ENCODE measurements at regions not wholly inside any gene's neighbourhood (a gene's known extent, or its start where the extent isn't known, plus 50 kb on each side); places are given as distances from the start of the nearest gene placed in this dataset.

GRCh38 chr16:35440875-35441274 lies 1981.5 kb downstream of the TP53TG3F start:
- Mint-ChIP-seq H3K4me1 (ENCODE audit: low read depth) (no peaks in the 10 kb centered on the region), H3K27me3 (ENCODE audit: low read depth) (no peaks in the 10 kb centered on the region), H3K4me3 (no peak overlapping the region), H3K27ac (no peak overlapping the region), H3K9me3 (peaks cover 50% of the 10 kb centered on the region), H3K36me3 (ENCODE audit: low read depth) (no peaks in the 10 kb centered on the region)
- DNase-seq (ENCODE audit: low spot score) = no peak

GRCh38 chr16:35447010-35447558 lies 1987.7 kb downstream of the TP53TG3F start:
- Mint-ChIP-seq H3K9me3 (peaks cover 76% of the 10 kb centered on the region), H3K27ac (no peak overlapping the region), H3K27me3 (ENCODE audit: low read depth) (no peaks in the 10 kb centered on the region), H3K4me1 (ENCODE audit: low read depth) (no peaks in the 10 kb centered on the region), H3K36me3 (ENCODE audit: low read depth) (no peaks in the 10 kb centered on the region), H3K4me3 (no peak overlapping the region)
- no peak for DNase-seq (ENCODE audit: low spot score)

- Mint-ChIP-seq H3K4me3 (no peak overlapping the region), H3K9me3 (peaks cover 72% of the 10 kb centered on the region), H3K36me3 (ENCODE audit: low read depth) (no peaks in the 10 kb centered on the region), H3K4me1 (ENCODE audit: low read depth) (no peaks in the 10 kb centered on the region), H3K27me3 (ENCODE audit: low read depth) (no peaks in the 10 kb centered on the region), H3K27ac (no peak overlapping the region)
- DNase-seq (ENCODE audit: low spot score) = no peak
Measured at GRCh38 chr16:35449663-35450062, 1990.3 kb downstream of the TP53TG3F start.

GRCh38 chr16:35450648-35451047 lies 1991.2 kb downstream of the TP53TG3F start:
- no peaks in the 10 kb centered on the region for H3K27me3 Mint-ChIP-seq (ENCODE audit: low read depth)
- H3K36me3 Mint-ChIP-seq (ENCODE audit: low read depth) = no peaks in the 10 kb centered on the region
- DNase-seq (ENCODE audit: low spot score) = no peak
- no peak overlapping the region for H3K4me3 Mint-ChIP-seq
- no peaks in the 10 kb centered on the region for H3K4me1 Mint-ChIP-seq (ENCODE audit: low read depth)
- no peak overlapping the region for H3K27ac Mint-ChIP-seq
- H3K9me3 Mint-ChIP-seq = peaks cover 66% of the 10 kb centered on the region

GRCh38 chr16:35452471-35452870 lies 1993.1 kb downstream of the TP53TG3F start:
- H3K27me3 Mint-ChIP-seq (ENCODE audit: low read depth) = no peaks in the 10 kb centered on the region
- no peak overlapping the region for H3K4me3 Mint-ChIP-seq
- no peak overlapping the region for H3K27ac Mint-ChIP-seq
- no peaks in the 10 kb centered on the region for H3K4me1 Mint-ChIP-seq (ENCODE audit: low read depth)
- DNase-seq (ENCODE audit: low spot score) = no peak
- peaks cover 67% of the 10 kb centered on the region for H3K9me3 Mint-ChIP-seq
- H3K36me3 Mint-ChIP-seq (ENCODE audit: low read depth) = no peaks in the 10 kb centered on the region

- DNase-seq (ENCODE audit: low spot score) = no peak
- no peak overlapping the region for H3K27ac Mint-ChIP-seq
- peaks cover 64% of the 10 kb centered on the region for H3K9me3 Mint-ChIP-seq
- H3K4me1 Mint-ChIP-seq (ENCODE audit: low read depth) = no peaks in the 10 kb centered on the region
- no peaks in the 10 kb centered on the region for H3K27me3 Mint-ChIP-seq (ENCODE audit: low read depth)
- H3K36me3 Mint-ChIP-seq (ENCODE audit: low read depth) = no peaks in the 10 kb centered on the region
- H3K4me3 Mint-ChIP-seq = no peak overlapping the region
Measured at GRCh38 chr16:35463358-35463757, 2003.9 kb downstream of the TP53TG3F start.

GRCh38 chr16:35480361-35480760 lies 2020.9 kb downstream of the TP53TG3F start:
- no peak overlapping the region for H3K4me3 Mint-ChIP-seq
- H3K4me1 Mint-ChIP-seq (ENCODE audit: low read depth) = no peaks in the 10 kb centered on the region
- no peak overlapping the region for H3K27ac Mint-ChIP-seq
- peaks cover 45% of the 10 kb centered on the region for H3K9me3 Mint-ChIP-seq
- no peaks in the 10 kb centered on the region for H3K27me3 Mint-ChIP-seq (ENCODE audit: low read depth)
- no peak for DNase-seq (ENCODE audit: low spot score)
- no peaks in the 10 kb centered on the region for H3K36me3 Mint-ChIP-seq (ENCODE audit: low read depth)

- Mint-ChIP-seq H3K27me3 (ENCODE audit: low read depth) (no peaks in the 10 kb centered on the region), H3K4me3 (no peak overlapping the region), H3K9me3 (peaks cover 39% of the 10 kb centered on the region), H3K4me1 (ENCODE audit: low read depth) (no peaks in the 10 kb centered on the region), H3K36me3 (ENCODE audit: low read depth) (no peaks in the 10 kb centered on the region), H3K27ac (no peak overlapping the region)
- no peak for DNase-seq (ENCODE audit: low spot score)
Measured at GRCh38 chr16:35480988-35481387, 2021.6 kb downstream of the TP53TG3F start.

GRCh38 chr16:35485915-35486314 lies 2026.5 kb downstream of the TP53TG3F start:
- Mint-ChIP-seq H3K9me3 (peaks cover 48% of the 10 kb centered on the region), H3K4me3 (no peak overlapping the region), H3K27me3 (ENCODE audit: low read depth) (no peaks in the 10 kb centered on the region), H3K4me1 (ENCODE audit: low read depth) (no peaks in the 10 kb centered on the region), H3K36me3 (ENCODE audit: low read depth) (no peaks in the 10 kb centered on the region), H3K27ac (no peak overlapping the region)
- DNase-seq (ENCODE audit: low spot score) = no peak

- no peak for DNase-seq (ENCODE audit: low spot score)
- no peaks in the 10 kb centered on the region for H3K36me3 Mint-ChIP-seq (ENCODE audit: low read depth)
- H3K4me3 Mint-ChIP-seq = no peak overlapping the region
- H3K27ac Mint-ChIP-seq = no peak overlapping the region
- H3K9me3 Mint-ChIP-seq = peaks cover 59% of the 10 kb centered on the region
- no peaks in the 10 kb centered on the region for H3K27me3 Mint-ChIP-seq (ENCODE audit: low read depth)
- no peaks in the 10 kb centered on the region for H3K4me1 Mint-ChIP-seq (ENCODE audit: low read depth)
Measured at GRCh38 chr16:35492225-35492624, 2032.8 kb downstream of the TP53TG3F start.

- H3K36me3 Mint-ChIP-seq (ENCODE audit: low read depth) = no peaks in the 10 kb centered on the region
- H3K4me1 Mint-ChIP-seq (ENCODE audit: low read depth) = no peaks in the 10 kb centered on the region
- H3K9me3 Mint-ChIP-seq = peaks cover 58% of the 10 kb centered on the region
- no peaks in the 10 kb centered on the region for H3K27me3 Mint-ChIP-seq (ENCODE audit: low read depth)
- H3K4me3 Mint-ChIP-seq = no peak overlapping the region
- no peak for DNase-seq (ENCODE audit: low spot score)
- H3K27ac Mint-ChIP-seq = no peak overlapping the region
Measured at GRCh38 chr16:35497399-35497798, 2038.0 kb downstream of the TP53TG3F start.

GRCh38 chr16:35506018-35506897 lies 2046.8 kb downstream of the TP53TG3F start:
- H3K27ac Mint-ChIP-seq = no peak overlapping the region
- no peaks in the 10 kb centered on the region for H3K4me1 Mint-ChIP-seq (ENCODE audit: low read depth)
- no peaks in the 10 kb centered on the region for H3K36me3 Mint-ChIP-seq (ENCODE audit: low read depth)
- no peak overlapping the region for H3K4me3 Mint-ChIP-seq
- H3K27me3 Mint-ChIP-seq (ENCODE audit: low read depth) = no peaks in the 10 kb centered on the region
- peaks cover 62% of the 10 kb centered on the region for H3K9me3 Mint-ChIP-seq
- no peak for DNase-seq (ENCODE audit: low spot score)

- DNase-seq (ENCODE audit: low spot score) = no peak
- Mint-ChIP-seq H3K4me1 (ENCODE audit: low read depth) (no peaks in the 10 kb centered on the region), H3K27me3 (ENCODE audit: low read depth) (no peaks in the 10 kb centered on the region), H3K36me3 (ENCODE audit: low read depth) (no peaks in the 10 kb centered on the region), H3K9me3 (peaks cover 65% of the 10 kb centered on the region), H3K27ac (no peak overlapping the region), H3K4me3 (no peak overlapping the region)
Measured at GRCh38 chr16:35506898-35507194, 2047.4 kb downstream of the TP53TG3F start.

- Mint-ChIP-seq H3K36me3 (ENCODE audit: low read depth) (no peaks in the 10 kb centered on the region), H3K4me1 (ENCODE audit: low read depth) (no peaks in the 10 kb centered on the region), H3K27me3 (ENCODE audit: low read depth) (no peaks in the 10 kb centered on the region), H3K27ac (no peak overlapping the region), H3K4me3 (no peak overlapping the region), H3K9me3 (peaks cover 51% of the 10 kb centered on the region)
- no peak for DNase-seq (ENCODE audit: low spot score)
Measured at GRCh38 chr16:35510701-35511100, 2051.3 kb downstream of the TP53TG3F start.

- Mint-ChIP-seq H3K9me3 (peaks cover 41% of the 10 kb centered on the region), H3K27me3 (ENCODE audit: low read depth) (no peaks in the 10 kb centered on the region), H3K4me3 (no peak overlapping the region), H3K36me3 (ENCODE audit: low read depth) (no peaks in the 10 kb centered on the region), H3K27ac (no peak overlapping the region), H3K4me1 (ENCODE audit: low read depth) (no peaks in the 10 kb centered on the region)
- no peak for DNase-seq (ENCODE audit: low spot score)
Measured at GRCh38 chr16:35516551-35516950, 2057.1 kb downstream of the TP53TG3F start.
